ENCODE measurements at regions not wholly inside any gene's neighbourhood (a gene's known extent, or its start where the extent isn't known, plus 50 kb on each side); places are given as distances from the start of the nearest gene placed in this dataset.

DNA sequence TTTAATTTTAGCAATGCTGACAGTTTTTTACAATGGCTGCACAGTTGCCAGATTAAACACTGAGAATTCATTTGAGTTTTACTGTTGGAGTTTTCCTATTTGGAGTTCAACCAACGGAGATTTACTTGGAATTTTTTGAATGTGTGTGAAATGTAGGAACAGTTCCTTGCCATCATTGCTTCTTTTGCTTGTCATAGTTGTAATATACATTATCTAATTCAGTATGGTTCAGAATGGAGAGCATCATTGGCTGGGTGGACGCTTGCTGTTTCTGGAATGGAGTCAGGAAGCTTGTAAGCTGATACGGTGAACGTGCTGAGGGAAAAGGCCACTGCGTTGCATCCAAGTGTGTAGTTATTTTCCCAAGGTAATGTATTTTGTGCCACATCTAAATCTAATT, 404.3 kb upstream of the KLF6 start:
- Mint-ChIP-seq H3K4me1 (peaks cover 4% of the 10 kb centered on the region), H3K4me3 (no peak overlapping the region), H3K9me3 (no peaks in the 10 kb centered on the region), H3K27me3 (no peaks in the 10 kb centered on the region), H3K36me3 (ENCODE audit: low read depth) (no peaks in the 10 kb centered on the region), H3K27ac (no peak overlapping the region)
- DNase-seq (no peak), ATAC-seq (ENCODE audit: low read depth) (no peak)
- intact Hi-C loops (cut with micrococcal nuclease) = no loop called here
- ChIA-PET POLR2A (no interaction called here), CTCF (no interaction called here)
- TF ChIP-seq, protein P1, sequence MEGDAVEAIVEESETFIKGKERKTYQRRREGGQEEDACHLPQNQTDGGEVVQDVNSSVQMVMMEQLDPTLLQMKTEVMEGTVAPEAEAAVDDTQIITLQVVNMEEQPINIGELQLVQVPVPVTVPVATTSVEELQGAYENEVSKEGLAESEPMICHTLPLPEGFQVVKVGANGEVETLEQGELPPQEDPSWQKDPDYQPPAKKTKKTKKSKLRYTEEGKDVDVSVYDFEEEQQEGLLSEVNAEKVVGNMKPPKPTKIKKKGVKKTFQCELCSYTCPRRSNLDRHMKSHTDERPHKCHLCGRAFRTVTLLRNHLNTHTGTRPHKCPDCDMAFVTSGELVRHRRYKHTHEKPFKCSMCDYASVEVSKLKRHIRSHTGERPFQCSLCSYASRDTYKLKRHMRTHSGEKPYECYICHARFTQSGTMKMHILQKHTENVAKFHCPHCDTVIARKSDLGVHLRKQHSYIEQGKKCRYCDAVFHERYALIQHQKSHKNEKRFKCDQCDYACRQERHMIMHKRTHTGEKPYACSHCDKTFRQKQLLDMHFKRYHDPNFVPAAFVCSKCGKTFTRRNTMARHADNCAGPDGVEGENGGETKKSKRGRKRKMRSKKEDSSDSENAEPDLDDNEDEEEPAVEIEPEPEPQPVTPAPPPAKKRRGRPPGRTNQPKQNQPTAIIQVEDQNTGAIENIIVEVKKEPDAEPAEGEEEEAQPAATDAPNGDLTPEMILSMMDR (IDR thresholded peaks at IDR 0.05) = no peak

DNA sequence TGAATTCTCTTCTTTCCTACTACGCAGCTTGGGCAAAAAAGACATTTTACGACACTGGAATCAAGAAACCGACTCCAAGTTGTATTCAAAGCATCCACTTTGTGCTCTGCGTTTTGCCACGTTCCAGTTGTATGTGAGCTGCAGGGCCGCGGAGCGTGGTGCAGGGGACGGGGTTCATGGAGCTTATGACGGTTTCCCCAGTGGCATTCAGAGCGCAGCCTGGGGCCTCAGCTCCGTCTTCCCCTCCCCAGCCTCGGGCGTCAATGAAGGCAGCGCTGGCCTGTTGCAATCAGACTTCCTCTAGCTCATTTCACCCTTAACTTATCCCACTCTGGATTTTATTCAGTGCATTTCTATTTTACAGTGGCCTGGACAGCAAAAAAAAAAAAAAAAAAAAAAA, 403.4 kb upstream of the KLF6 start:
- intact Hi-C loops (cut with micrococcal nuclease) = no loop called here
- no peaks in the 10 kb centered on the region for H3K27me3 Mint-ChIP-seq
- ATAC-seq (ENCODE audit: low read depth) (no peak), DNase-seq (no peak)
- no peaks in the 10 kb centered on the region for H3K9me3 Mint-ChIP-seq
- ChIA-PET CTCF (no interaction called here), POLR2A (interaction anchor here (0.6 kb wide), 2 partner anchors 18 to 90 kb away, joined by 7 to 14 read pairs; no protein-coding TSS in a partner anchor)
- H3K27ac Mint-ChIP-seq = no peak overlapping the region
- TF ChIP-seq, protein P1 (IDR thresholded peaks at IDR 0.05) = no peak
- peaks cover 4% of the 10 kb centered on the region for H3K4me1 Mint-ChIP-seq
- H3K4me3 Mint-ChIP-seq = no peak overlapping the region
- no peaks in the 10 kb centered on the region for H3K36me3 Mint-ChIP-seq (ENCODE audit: low read depth)

DNA sequence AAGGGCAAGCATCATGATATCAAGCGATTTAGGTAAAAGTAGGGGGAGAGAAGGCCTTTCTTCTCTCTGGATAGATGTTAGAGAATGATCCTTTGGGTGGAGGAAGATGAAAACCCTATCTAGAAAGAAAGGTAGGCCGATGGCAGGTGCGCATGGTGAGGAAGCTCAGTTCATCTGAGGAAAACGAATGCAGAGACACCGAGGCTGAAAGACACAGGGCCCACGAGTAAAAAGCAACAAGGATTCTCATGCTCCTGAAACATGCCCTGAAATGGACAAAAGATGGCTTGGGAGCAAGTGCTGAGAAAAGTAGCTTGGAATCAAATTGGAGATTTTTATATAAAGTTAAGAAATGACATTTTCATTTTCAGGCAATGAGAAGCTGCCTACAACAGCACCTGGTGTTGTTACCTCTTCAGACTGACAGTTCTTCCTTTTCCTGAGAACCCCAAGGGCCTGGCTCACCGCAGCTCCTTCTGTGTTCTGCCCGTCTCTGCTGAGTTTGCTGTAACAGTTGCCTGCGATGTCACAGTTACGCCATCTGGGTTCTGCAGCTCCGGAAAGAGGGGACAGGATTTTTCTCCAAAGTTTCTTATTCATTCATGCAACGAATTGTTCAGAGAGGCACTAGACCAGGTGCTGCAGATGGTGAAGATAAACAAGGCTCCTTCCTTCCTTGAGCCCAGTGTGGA, 402.0 kb upstream of the KLF6 start:
- DNase-seq = no peak
- ChIA-PET CTCF (no interaction called here), POLR2A (no interaction called here)
- Mint-ChIP-seq H3K36me3 (ENCODE audit: low read depth) (no peaks in the 10 kb centered on the region), H3K4me1 (peaks cover 5% of the 10 kb centered on the region), H3K27ac (no peak overlapping the region), H3K9me3 (no peaks in the 10 kb centered on the region), H3K4me3 (no peak overlapping the region), H3K27me3 (no peaks in the 10 kb centered on the region)
- intact Hi-C loops (cut with micrococcal nuclease) = no loop called here
- no peak for ATAC-seq (ENCODE audit: low read depth)
- TF ChIP-seq, protein P1 (IDR thresholded peaks at IDR 0.05) = no peak

DNA sequence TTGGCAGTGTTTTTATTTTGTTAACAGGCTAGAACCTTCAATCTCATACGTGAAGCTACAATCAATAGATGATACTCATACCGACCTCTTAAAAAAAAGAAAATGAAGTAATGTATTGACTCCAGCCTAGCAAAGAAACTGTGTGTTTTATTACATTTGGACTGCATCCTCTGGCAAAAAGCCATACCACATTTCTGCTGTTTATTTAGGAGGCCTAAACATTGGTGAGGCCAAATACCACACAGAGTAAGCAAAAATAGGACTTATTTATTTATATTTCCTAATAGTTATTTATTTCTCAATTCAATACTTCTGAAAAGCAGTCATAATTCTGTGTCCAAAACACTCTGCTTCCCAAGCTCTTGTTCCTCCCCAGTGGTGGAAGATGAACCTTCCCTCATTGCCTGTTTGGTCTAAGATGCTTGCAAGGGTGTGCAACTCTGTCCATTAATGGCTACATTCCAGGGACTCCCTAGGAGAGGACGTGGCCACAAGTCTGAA, 398.8 kb upstream of the KLF6 start:
- intact Hi-C loops (cut with micrococcal nuclease) = no loop called here
- no peak for ATAC-seq (ENCODE audit: low read depth)
- H3K4me3 Mint-ChIP-seq = no peak overlapping the region
- H3K27me3 Mint-ChIP-seq = no peaks in the 10 kb centered on the region
- TF ChIP-seq, protein P1 (IDR thresholded peaks at IDR 0.05) = no peak
- CTCF ChIA-PET = no interaction called here
- H3K36me3 Mint-ChIP-seq (ENCODE audit: low read depth) = no peaks in the 10 kb centered on the region
- H3K9me3 Mint-ChIP-seq = no peaks in the 10 kb centered on the region
- H3K27ac Mint-ChIP-seq = no peak overlapping the region
- POLR2A ChIA-PET = no interaction called here
- DNase-seq = no peak
- H3K4me1 Mint-ChIP-seq = peaks cover 16% of the 10 kb centered on the region

DNA sequence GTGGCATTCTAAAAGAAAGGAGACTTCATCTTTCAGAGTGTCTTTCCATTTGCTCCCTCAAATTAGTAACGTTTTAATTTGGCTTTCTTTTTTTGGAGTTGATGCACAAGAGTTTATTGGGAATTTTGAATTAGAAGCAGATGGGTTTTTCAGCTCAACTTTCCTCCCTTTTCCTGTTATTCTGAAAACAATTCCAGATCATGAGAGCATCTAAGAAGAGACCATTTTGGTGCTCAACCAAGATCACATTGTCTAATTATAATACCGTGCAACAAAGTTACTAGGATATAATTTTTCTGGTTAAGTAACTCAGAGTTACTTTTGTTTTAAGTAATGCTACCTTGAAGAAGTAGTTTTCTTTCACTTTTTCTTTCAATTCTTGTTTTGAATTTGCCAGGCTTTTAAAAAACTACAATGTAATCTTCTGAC, 396.6 kb upstream of the KLF6 start:
- Mint-ChIP-seq H3K9me3 (no peaks in the 10 kb centered on the region), H3K27ac (no peak overlapping the region), H3K27me3 (no peaks in the 10 kb centered on the region), H3K4me3 (no peak overlapping the region), H3K4me1 (peaks cover 16% of the 10 kb centered on the region), H3K36me3 (ENCODE audit: low read depth) (no peaks in the 10 kb centered on the region)
- DNase-seq (no peak), ATAC-seq (ENCODE audit: low read depth) (no peak)
- TF ChIP-seq, protein P1 (IDR thresholded peaks at IDR 0.05) = no peak
- CTCF ChIA-PET = no interaction called here
- POLR2A ChIA-PET = no interaction called here
- intact Hi-C loops (cut with micrococcal nuclease) = no loop called here
